GM12874 (cell line): ENCODE measurements at regions not wholly inside any gene's neighbourhood (a gene's known extent, or its start where the extent isn't known, plus 50 kb on each side); places are given as distances from the start of the nearest gene placed in this dataset.

Experiments
- TF ChIP-seq, protein P1 (sequence below): IDR thresholded peaks from 2 replicates; pipeline ENCODE4 v1.5.1; 2011; ENCODE audit warnings: low read depth, mild to moderate bottlenecking, control low read depth, low read length, moderate library complexity; ENCODE audit not compliant: insufficient read depth

DNA sequence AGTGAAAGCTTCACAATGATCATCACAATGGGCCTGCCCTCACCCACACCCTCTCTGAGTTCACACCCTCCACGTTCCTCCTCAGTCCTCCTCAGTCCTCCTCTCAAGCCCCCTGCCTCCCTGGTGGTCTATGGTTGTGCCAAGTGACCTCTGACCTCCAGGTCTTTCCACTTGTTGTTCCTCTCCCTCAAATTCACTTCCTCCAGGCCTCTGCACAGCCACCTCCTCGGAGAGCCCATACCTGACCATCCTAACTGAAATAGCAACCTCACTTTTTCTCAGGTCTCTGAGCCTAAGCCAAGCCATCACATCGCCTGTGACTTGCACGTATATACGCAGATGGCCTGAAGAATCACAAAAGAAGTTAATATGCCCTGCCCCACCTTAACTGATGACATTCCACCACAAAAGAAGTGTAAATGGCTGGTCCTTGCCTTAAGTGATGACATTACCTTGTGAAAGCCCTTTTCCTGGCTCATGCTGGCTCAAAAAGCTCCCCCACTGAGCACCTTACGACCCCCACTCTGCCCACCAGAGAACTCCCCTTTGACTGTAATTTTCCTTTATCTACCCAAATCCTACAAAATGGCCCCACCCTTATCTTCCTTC lies 293.4 kb upstream of the TENM3 start:
- TF ChIP-seq, protein P1, sequence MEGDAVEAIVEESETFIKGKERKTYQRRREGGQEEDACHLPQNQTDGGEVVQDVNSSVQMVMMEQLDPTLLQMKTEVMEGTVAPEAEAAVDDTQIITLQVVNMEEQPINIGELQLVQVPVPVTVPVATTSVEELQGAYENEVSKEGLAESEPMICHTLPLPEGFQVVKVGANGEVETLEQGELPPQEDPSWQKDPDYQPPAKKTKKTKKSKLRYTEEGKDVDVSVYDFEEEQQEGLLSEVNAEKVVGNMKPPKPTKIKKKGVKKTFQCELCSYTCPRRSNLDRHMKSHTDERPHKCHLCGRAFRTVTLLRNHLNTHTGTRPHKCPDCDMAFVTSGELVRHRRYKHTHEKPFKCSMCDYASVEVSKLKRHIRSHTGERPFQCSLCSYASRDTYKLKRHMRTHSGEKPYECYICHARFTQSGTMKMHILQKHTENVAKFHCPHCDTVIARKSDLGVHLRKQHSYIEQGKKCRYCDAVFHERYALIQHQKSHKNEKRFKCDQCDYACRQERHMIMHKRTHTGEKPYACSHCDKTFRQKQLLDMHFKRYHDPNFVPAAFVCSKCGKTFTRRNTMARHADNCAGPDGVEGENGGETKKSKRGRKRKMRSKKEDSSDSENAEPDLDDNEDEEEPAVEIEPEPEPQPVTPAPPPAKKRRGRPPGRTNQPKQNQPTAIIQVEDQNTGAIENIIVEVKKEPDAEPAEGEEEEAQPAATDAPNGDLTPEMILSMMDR: no peak

DNA sequence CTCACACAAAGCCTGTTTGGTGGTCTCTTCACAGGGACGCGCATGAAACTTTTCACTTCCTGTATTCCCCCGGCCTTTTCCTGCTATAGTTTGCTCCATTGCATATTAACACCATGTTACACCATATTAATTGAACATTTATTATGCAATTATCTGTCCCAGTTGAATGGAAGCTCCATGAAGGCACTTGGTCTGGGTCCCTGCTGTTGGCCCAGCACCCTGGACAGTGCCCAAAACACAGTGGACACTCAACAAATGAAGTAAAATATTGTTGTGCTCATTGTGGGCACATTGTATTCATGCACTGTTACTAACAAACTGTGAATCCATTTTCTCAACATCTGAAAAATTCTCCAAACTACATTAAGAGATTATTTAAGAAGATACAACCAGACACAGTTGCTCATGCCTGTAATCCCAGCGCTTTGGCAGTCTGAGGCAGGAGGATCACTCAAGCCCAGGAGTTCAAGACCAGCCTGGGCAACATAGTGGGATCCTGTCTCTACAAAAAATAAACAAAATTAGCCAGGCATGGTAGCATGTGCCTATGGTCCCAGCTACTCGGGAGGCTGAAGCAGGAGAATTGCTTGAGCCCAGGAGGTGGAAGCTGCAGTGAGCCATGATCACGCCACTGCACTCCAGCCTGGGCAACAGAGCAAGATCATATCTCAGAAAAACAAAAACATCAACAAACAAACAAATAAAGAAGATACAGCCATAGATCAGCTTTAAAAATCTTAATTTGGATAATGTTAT lies 292.7 kb upstream of the TENM3 start:
- TF ChIP-seq, protein P1: no peak

DNA sequence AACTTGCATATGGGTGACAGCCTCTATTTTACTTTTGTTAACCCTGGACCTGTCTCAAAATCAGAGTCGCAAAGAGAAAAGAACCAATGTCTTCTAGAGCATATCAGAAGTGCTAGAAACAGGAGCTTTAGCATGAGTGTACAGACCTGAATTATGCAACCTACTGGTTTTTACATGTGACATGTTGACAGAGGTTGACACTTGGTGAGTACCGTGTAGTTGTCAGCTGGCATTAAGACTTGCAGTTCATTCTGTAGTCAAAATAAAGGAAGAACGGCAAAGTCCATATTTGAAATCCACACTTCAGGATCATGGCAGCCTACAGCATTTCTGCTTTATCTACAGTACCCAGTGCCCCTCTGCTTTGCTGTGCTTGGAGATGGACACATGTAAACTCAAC lies 291.9 kb upstream of the TENM3 start:
- TF ChIP-seq, protein P1: no peak

DNA sequence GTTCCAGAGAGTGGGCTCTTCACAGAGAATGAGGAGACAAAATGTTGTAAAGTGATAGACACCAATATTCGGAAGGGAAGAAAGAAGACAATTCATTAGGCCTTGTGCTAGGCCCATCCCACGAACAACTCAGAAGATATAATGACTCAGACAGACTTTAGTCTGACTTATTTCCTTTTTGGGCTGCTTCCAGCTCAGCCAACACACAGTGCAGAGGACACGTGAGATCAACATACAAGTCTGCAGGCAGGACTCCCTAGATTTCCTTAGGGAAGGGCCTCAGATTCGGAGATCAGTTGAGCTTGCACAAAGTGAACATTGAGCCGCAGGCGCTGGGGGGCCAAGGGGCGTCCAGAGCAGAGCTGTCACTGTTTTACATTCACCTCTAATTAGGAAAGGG lies 290.7 kb upstream of the TENM3 start:
- TF ChIP-seq, protein P1: no peak

DNA sequence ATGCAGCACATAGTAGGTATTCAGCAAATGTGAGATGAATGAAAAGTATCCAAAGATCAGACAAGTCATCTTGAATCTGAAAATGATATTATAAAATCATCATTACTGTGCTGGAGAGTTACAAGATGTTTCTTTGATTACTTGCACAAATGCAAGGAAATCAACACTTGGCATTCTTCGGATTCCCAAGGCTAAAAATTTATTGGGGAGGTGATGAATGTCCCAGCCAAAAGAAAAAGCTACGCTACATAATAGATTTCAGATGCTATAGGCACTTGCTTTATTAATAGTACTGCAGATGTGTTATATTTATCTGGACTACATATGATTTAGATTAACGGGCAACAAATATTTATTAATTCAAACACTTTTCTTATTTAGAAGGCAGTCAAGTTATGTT lies 286.7 kb upstream of the TENM3 start:
- TF ChIP-seq, protein P1: no peak

DNA sequence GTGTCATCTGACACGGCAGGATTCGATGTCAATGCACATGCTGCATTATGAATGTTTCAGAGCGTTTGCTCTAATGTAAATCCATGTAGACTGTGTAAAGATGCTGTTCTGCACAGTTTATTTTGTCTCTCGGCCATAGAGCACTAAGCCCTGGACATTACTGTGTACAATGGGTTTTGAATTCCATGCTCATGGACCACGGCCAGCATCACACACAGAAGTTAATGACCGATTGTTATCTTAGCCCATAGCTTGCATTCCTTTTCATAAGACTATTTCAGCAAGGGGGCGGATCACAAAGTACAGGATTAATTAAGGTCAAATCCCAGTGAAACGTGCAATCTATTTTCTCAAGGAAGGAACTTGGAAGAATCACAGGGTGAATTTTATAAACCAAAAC lies 286.1 kb upstream of the TENM3 start:
- TF ChIP-seq, protein P1: no peak

DNA sequence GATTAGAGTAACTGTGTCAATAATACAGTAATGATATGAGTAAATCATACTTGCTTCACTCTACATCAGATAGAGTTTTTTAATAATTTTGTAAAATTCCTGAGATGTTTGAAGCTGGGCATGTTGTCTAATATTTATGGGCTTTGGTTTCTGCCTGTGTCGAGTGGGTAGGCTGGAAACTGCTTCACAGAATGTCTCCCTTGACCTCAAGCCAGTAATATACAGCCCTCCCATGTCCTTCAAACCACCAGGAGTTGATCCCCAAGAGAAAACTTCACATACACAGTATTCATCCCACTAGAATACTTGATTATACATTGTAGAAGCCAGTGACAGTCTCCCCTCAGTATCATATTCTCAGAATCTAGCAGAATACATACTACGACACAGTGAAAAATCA lies 284.8 kb upstream of the TENM3 start:
- TF ChIP-seq, protein P1: no peak
